GM12892 (cell line): ENCODE measurements at regions not wholly inside any gene's neighbourhood (a gene's known extent, or its start where the extent isn't known, plus 50 kb on each side); places are given as distances from the start of the nearest gene placed in this dataset.

ENCODE experiments used
- POLR2A ChIP-seq: IDR thresholded peaks from 2 replicates; pipeline ENCODE4 v1.6.1; 2011; ENCODE audit warnings: low read depth, low read length, control low read depth
- TAF1 ChIP-seq: IDR thresholded peaks from 2 replicates; pipeline ENCODE4 v1.6.1; 2011; ENCODE audit warnings: low read depth, mild to moderate bottlenecking, control low read depth, low read length, borderline replicate concordance

DNA sequence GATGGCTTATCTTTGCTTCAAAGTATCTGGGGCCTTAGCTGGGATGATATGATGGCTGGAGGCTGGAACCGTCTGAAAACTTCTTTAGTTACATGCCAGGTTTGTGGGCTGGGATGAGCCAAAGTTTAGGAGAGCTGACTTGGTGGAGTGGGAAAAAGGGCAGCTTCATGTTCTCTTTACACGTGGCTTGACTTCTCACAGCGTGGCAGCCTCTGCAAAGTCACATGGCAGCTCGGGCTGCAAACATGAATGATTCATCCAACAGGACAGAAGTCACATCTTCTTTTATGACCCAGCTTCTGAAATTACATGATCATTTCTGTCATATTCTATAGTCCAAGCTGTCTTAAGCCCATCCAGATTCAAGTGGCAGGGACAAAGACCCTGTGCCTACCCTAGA lies 176.0 kb downstream of the OLFM4 start:
- TF ChIP-seq TAF1 (no peak), POLR2A (no peak)
